ENCODE measurements at regions not wholly inside any gene's neighbourhood (a gene's known extent, or its start where the extent isn't known, plus 50 kb on each side); places are given as distances from the start of the nearest gene placed in this dataset.

- no peak for TF ChIP-seq CTCF (IDR thresholded peaks at IDR 0.05; ENCODE audit: insufficient read depth, low read length, missing control alignments)
- ChIA-PET CTCF (no interaction called here), POLR2A (no interaction called here)
- no peak overlapping the region for H3K4me3 ChIP-seq (ENCODE audit: low read depth, low read length)
- no peak for DNase-seq (ENCODE audit: low read depth, low spot score)
Observed at GRCh38 chr5:82901281-82901888, 175.8 kb downstream of the TMEM167A start.

GRCh38 chr5:82894716-82895115, 182.5 kb downstream of the TMEM167A start:
- H3K4me3 ChIP-seq (ENCODE audit: low read depth, low read length): no peak overlapping the region
- ChIA-PET CTCF (no interaction called here), POLR2A (no interaction called here)
- DNase-seq (ENCODE audit: low read depth, low spot score): no peak
- TF ChIP-seq CTCF (IDR thresholded peaks at IDR 0.05; ENCODE audit: insufficient read depth, low read length, missing control alignments): no peak

GRCh38 chr5:82889088-82889487, 188.1 kb downstream of the TMEM167A start:
- ChIA-PET CTCF (no interaction called here), POLR2A (no interaction called here)
- no peak overlapping the region for H3K4me3 ChIP-seq (ENCODE audit: low read depth, low read length)
- TF ChIP-seq CTCF (IDR thresholded peaks at IDR 0.05; ENCODE audit: insufficient read depth, low read length, missing control alignments): no peak
- no peak for DNase-seq (ENCODE audit: low read depth, low spot score)

GRCh38 chr5:82886911-82887310, 190.3 kb downstream of the TMEM167A start:
- CTCF ChIA-PET: no interaction called here
- H3K4me3 ChIP-seq (ENCODE audit: low read depth, low read length): no peak overlapping the region
- TF ChIP-seq CTCF (IDR thresholded peaks at IDR 0.05; ENCODE audit: insufficient read depth, low read length, missing control alignments): no peak
- DNase-seq (ENCODE audit: low read depth, low spot score): no peak
- POLR2A ChIA-PET: no interaction called here

- ChIA-PET CTCF (no interaction called here), POLR2A (no interaction called here)
- no peak overlapping the region for H3K4me3 ChIP-seq (ENCODE audit: low read depth, low read length)
- DNase-seq (ENCODE audit: low read depth, low spot score): no peak
- no peak for TF ChIP-seq CTCF (IDR thresholded peaks at IDR 0.05; ENCODE audit: insufficient read depth, low read length, missing control alignments)
Observed at GRCh38 chr5:82885627-82886389, 191.4 kb downstream of the TMEM167A start.

- no peak for TF ChIP-seq CTCF (IDR thresholded peaks at IDR 0.05; ENCODE audit: insufficient read depth, low read length, missing control alignments)
- ChIA-PET POLR2A (no interaction called here), CTCF (no interaction called here)
- no peak overlapping the region for H3K4me3 ChIP-seq (ENCODE audit: low read depth, low read length)
- DNase-seq (ENCODE audit: low read depth, low spot score): no peak
Observed at GRCh38 chr5:82884821-82885471, 192.2 kb downstream of the TMEM167A start.
